Natural killer cell (primary cell): ENCODE measurements at regions not wholly inside any gene's neighbourhood (a gene's known extent, or its start where the extent isn't known, plus 50 kb on each side); places are given as distances from the start of the nearest gene placed in this dataset.

Experiments used
- ATAC-seq, 3 donors: fragments of 150-1000 bp in 2 of 3; fragments of 200-7000 bp in 1 of 3; cut with Tn5 transposase; 1 replicate in 1 of 3; 2 replicates in 2 of 3; pipeline ENCODE4 v1.10.0; 2021; ENCODE audit warnings: mild to moderate bottlenecking in 2 of 3, moderate library complexity in 2 of 3
- DNase-seq, 2 donors: peaks; one replicate each; pipeline versions ENCODE4 v3.0.0 to v3.0.0-alpha.2; 2013 to 2021; ENCODE audit warnings: mixed read lengths in 1 of 2
- H3K27ac ChIP-seq: one replicate; pipeline ENCODE4 v1.5.1; 2013; ENCODE audit warnings: mild to moderate bottlenecking, low read length
- H3K27me3 ChIP-seq: one replicate; pipeline ENCODE4 v1.6.1; 2013; ENCODE audit warnings: low read length; ENCODE audit not compliant: control insufficient read depth, insufficient read depth
- H3K36me3 ChIP-seq: one replicate; pipeline ENCODE4 v1.6.1; 2013; ENCODE audit warnings: low read length; ENCODE audit not compliant: control insufficient read depth, insufficient read depth
- H3K4me1 ChIP-seq: one replicate; pipeline ENCODE4 v1.6.1; 2013; ENCODE audit warnings: low read length; ENCODE audit not compliant: control insufficient read depth, insufficient read depth
- H3K4me3 ChIP-seq: one replicate; pipeline ENCODE4 v1.5.1; 2013; ENCODE audit warnings: low read length
- H3K9me3 ChIP-seq: one replicate; pipeline ENCODE4 v1.6.1; 2013; ENCODE audit warnings: low read length; ENCODE audit not compliant: control insufficient read depth, insufficient read depth
- H3K27ac Mint-ChIP-seq, 2 donors: one replicate each; pipeline ENCODE4 v1.8.0; 2022; ENCODE audit warnings: mild to moderate bottlenecking in 2 of 2, mixed read lengths in 2 of 2, moderate library complexity in 1 of 2
- H3K27me3 Mint-ChIP-seq, 2 donors: one replicate each; pipeline ENCODE4 v1.8.0; 2022; ENCODE audit warnings: low read depth in 2 of 2, mixed read lengths in 2 of 2
- H3K36me3 Mint-ChIP-seq: one replicate; pipeline ENCODE4 v1.8.0; 2022; ENCODE audit warnings: mixed read lengths
- H3K4me1 Mint-ChIP-seq, 2 donors: one replicate each; pipeline ENCODE4 v1.8.0; 2022; ENCODE audit warnings: mixed read lengths in 2 of 2
- H3K4me3 Mint-ChIP-seq: one replicate; pipeline ENCODE4 v1.8.0; 2022; ENCODE audit warnings: mild to moderate bottlenecking, moderate library complexity, mixed read lengths
- H3K9me3 Mint-ChIP-seq, 2 donors: one replicate each; pipeline ENCODE4 v1.8.0; 2022; ENCODE audit warnings: mixed read lengths in 2 of 2
- CTCF ChIP-seq: fragments of 200-600 bp; IDR thresholded peaks from one replicate; pipeline ENCODE4 v1.8.0; 2022; ENCODE audit warnings: antibody characterized with exemption
- WGBS: methylation state at CpG from one replicate; pipeline ENCODE4 v1.1.7; 2013; ENCODE audit warnings: missing lambda C conversion rate; ENCODE audit not compliant: insufficient coverage; 5-methylcytosine and 5-hydroxymethylcytosine counted together
- intact Hi-C: fragments of 100-400 bp; cut with micrococcal nuclease; formaldehyde crosslinking; loops from one replicate; pipeline ENCODE4 v1.14.2; 2022

- intact Hi-C loops, result no loop called here
- Histone ChIP-seq H3K9me3 (no peaks in the 10 kb centered on the region), H3K36me3 (no peaks in the 10 kb centered on the region), H3K4me3 (no peak overlapping the region), H3K27me3 (no peaks in the 10 kb centered on the region), H3K4me1 (no peaks in the 10 kb centered on the region), H3K27ac (no peak overlapping the region)
- ATAC-seq, result no peak
- Mint-ChIP-seq H3K4me3 (no peak overlapping the region), H3K27me3 (peaks cover 14 to 35% of the 10 kb centered on the region in 2 donors), H3K36me3 (no peaks in the 10 kb centered on the region), H3K27ac (no peak overlapping the region), H3K4me1 (peaks cover 0 to 6% of the 10 kb centered on the region in 2 donors), H3K9me3 (no peaks in the 10 kb centered on the region)
- 89% methylated on average over 3 of the region's 5 CpGs for WGBS
- no peak for TF ChIP-seq CTCF
- DNase-seq, result no peak
Observed at GRCh38 chr2:237162959-237163358, 77.3 kb downstream of the COPS8 start.

GRCh38 chr2:237164474-237165042 lies 78.9 kb downstream of the COPS8 start:
- Mint-ChIP-seq H3K36me3 (no peaks in the 10 kb centered on the region), H3K4me1 (no peaks in the 10 kb centered on the region), H3K27me3 (peaks cover 20 to 51% of the 10 kb centered on the region in 2 donors), H3K4me3 (no peak overlapping the region), H3K9me3 (no peaks in the 10 kb centered on the region), H3K27ac (no peak overlapping the region)
- no peak for ATAC-seq
- no peak overlapping the region for H3K4me3 ChIP-seq
- no peaks in the 10 kb centered on the region for H3K4me1 ChIP-seq
- intact Hi-C loops, result no loop called here
- H3K9me3 ChIP-seq, result no peaks in the 10 kb centered on the region
- no peak overlapping the region for H3K27ac ChIP-seq
- no peaks in the 10 kb centered on the region for H3K36me3 ChIP-seq
- DNase-seq, result no peak
- TF ChIP-seq CTCF, result no peak
- no peaks in the 10 kb centered on the region for H3K27me3 ChIP-seq
- 84% methylated on average over 10 of the region's 10 CpGs for WGBS

GRCh38 chr2:237165405-237166276 lies 80.0 kb downstream of the COPS8 start:
- Histone ChIP-seq H3K36me3 (no peaks in the 10 kb centered on the region), H3K4me1 (no peaks in the 10 kb centered on the region), H3K4me3 (no peak overlapping the region), H3K27ac (no peak overlapping the region), H3K27me3 (no peaks in the 10 kb centered on the region), H3K9me3 (no peaks in the 10 kb centered on the region)
- intact Hi-C loops, result no loop called here
- WGBS, result 75% methylated on average over 5 of the region's 5 CpGs
- DNase-seq, result no peak
- Mint-ChIP-seq H3K36me3 (no peaks in the 10 kb centered on the region), H3K4me1 (no peaks in the 10 kb centered on the region), H3K27me3 (peaks cover 21 to 54% of the 10 kb centered on the region in 2 donors), H3K27ac (no peak overlapping the region), H3K4me3 (no peak overlapping the region), H3K9me3 (no peaks in the 10 kb centered on the region)
- no peak for TF ChIP-seq CTCF
- no peak for ATAC-seq
